PC-3 (cell line): ENCODE measurements at regions not wholly inside any gene's neighbourhood (a gene's known extent, or its start where the extent isn't known, plus 50 kb on each side); places are given as distances from the start of the nearest gene placed in this dataset.

Experiments
- ATAC-seq: fragments of 200-7000 bp; cut with Tn5 transposase; 2 replicates; pipeline ENCODE4 v1.9.1; 2020; ENCODE audit warnings: mild to moderate bottlenecking, moderate library complexity
- BruUV-seq: library from RNA; stranded (reverse); fragments of 400-500 nt; replicated peaks from 2 replicates; lab custom pipeline; 2021; lab: Mats Ljungman, UMichigan
- CTCF ChIA-PET: fragments of 300-600 bp; sonication (Branson Sonifier 250); formaldehyde crosslinking; loops from one replicate; lab custom pipeline; 2022; ENCODE audit warnings: antibody characterized with exemption; lab: Charles Lee
- POLR2A ChIA-PET: fragments of 300-600 bp; sonication (Branson Sonifier 250); formaldehyde crosslinking; loops from one replicate; lab custom pipeline; 2022; ENCODE audit warnings: antibody characterized with exemption; ENCODE audit not compliant: unreplicated experiment; lab: Charles Lee
- DNase-seq: peaks from one replicate; pipeline ENCODE4 v3.0.0-alpha.2; 2015
- H2AFZ ChIP-seq: fragments of 300-600 bp; sonication (generic); 2 replicates; pipeline ENCODE4 v1.6.0; 2016; ENCODE audit warnings: antibody characterized with exemption, low read length
- H3F3A ChIP-seq: fragments of 300-600 bp; sonication (generic); one replicate; pipeline ENCODE4 v1.6.0; 2017; ENCODE audit warnings: antibody characterized with exemption, low read length, control low read depth, mild to moderate bottlenecking; ENCODE audit not compliant: unreplicated experiment
- H3K27ac ChIP-seq: fragments of 300-600 bp; sonication (generic); 2 replicates; pipeline ENCODE4 v1.5.1; 2016; ENCODE audit warnings: mild to moderate bottlenecking, low read length
- H3K27me3 ChIP-seq: fragments of 300-600 bp; sonication (generic); 2 replicates; pipeline ENCODE4 v1.6.1; 2016; ENCODE audit warnings: low read length, mixed read lengths
- H3K36me3 ChIP-seq: fragments of 300-600 bp; sonication (generic); 2 replicates; pipeline ENCODE4 v1.6.1; 2016; ENCODE audit warnings: low read depth, mixed run types, low read length, mixed read lengths
- H3K4me1 ChIP-seq: fragments of 300-600 bp; sonication (generic); 2 replicates; pipeline ENCODE4 v1.5.1; 2016; ENCODE audit warnings: low read length; ENCODE audit not compliant: insufficient read depth
- H3K4me2 ChIP-seq: fragments of 300-600 bp; sonication (generic); 2 replicates; pipeline ENCODE4 v1.6.0; 2016; ENCODE audit warnings: low read length
- H3K4me3 ChIP-seq: fragments of 300-600 bp; sonication (generic); 2 replicates; pipeline ENCODE4 v1.5.1; 2016; ENCODE audit warnings: mild to moderate bottlenecking, low read length, mixed read lengths
- H3K79me2 ChIP-seq: fragments of 300-600 bp; sonication (generic); 2 replicates; pipeline ENCODE4 v1.6.1; 2017; ENCODE audit warnings: low read length, mixed read lengths
- H3K9ac ChIP-seq: fragments of 300-600 bp; sonication (generic); 2 replicates; pipeline ENCODE4 v1.6.0; 2016; ENCODE audit warnings: mild to moderate bottlenecking, low read length
- H3K9me2 ChIP-seq: fragments of 300-600 bp; sonication (generic); replicated peaks from 2 replicates; pipeline ENCODE4 v1.6.1; 2016; ENCODE audit warnings: mixed run types, low read length, mixed read lengths
- H3K9me3 ChIP-seq: fragments of 300-600 bp; sonication (generic); 2 replicates; pipeline ENCODE4 v1.6.1; 2016; ENCODE audit warnings: low read length, mixed read lengths
- H4K20me1 ChIP-seq: fragments of 300-600 bp; sonication (generic); 2 replicates; pipeline ENCODE4 v1.6.1; 2016; ENCODE audit warnings: low read length, mixed read lengths
- CTCF ChIP-seq: fragments of 300-600 bp; sonication (generic); conservative IDR thresholded peaks from 2 replicates; pipeline ENCODE4 v1.5.1; 2017; ENCODE audit warnings: antibody characterized with exemption, low read depth, mild to moderate bottlenecking, low read length
- EZH2 ChIP-seq: fragments of 300-600 bp; sonication (generic); IDR thresholded peaks from one replicate; pipeline ENCODE4 v1.6.1; 2017; ENCODE audit warnings: antibody characterized with exemption, mild to moderate bottlenecking, low read length; ENCODE audit not compliant: unreplicated experiment
- EZH2phosphoT487 ChIP-seq: fragments of 300-600 bp; sonication (generic); IDR thresholded peaks from 2 replicates; pipeline ENCODE4 v1.6.1; 2018; ENCODE audit warnings: mild to moderate bottlenecking, antibody characterized with exemption, low read length, borderline replicate concordance
- intact Hi-C: fragments of 100-400 bp; cut with micrococcal nuclease; formaldehyde crosslinking; loops from 2 replicates; pipeline ENCODE4 v1.9.0; 2023

- Histone ChIP-seq H3K4me1 (no peaks in the 10 kb centered on the region; the same call in 1 of the 2 replicates), H3K4me2 (no peak overlapping the region), H3F3A (no peaks in the 10 kb centered on the region), H3K9ac (no peak overlapping the region), H3K36me3 (no peaks in the 10 kb centered on the region), H3K79me2 (no peaks in the 10 kb centered on the region), H3K9me2 (no peaks in the 10 kb centered on the region), H3K27me3 (no peaks in the 10 kb centered on the region), H3K4me3 (no peak overlapping the region), H3K27ac (no peak overlapping the region), H4K20me1 (no peaks in the 10 kb centered on the region), H2AFZ (no peak overlapping the region), H3K9me3 (no peaks in the 10 kb centered on the region)
- BruUV-seq = no TSS peak
- ATAC-seq (no peak), DNase-seq (no peak)
- ChIA-PET POLR2A (no interaction called here), CTCF (interaction anchor here (0.5 kb wide), 1 partner anchor 274 kb away, joined by 3 read pairs; no protein-coding TSS in a partner anchor)
- intact Hi-C loops = no loop called here
- no peak for TF ChIP-seq EZH2phosphoT487
- TF ChIP-seq EZH2 = no peak
- no peak for TF ChIP-seq CTCF
These were observed 433.6 kb downstream of the CSNK1G3 start for GRCh38 chr5:123945548-123945947.

- CTCF ChIA-PET = no interaction called here
- H3K9ac ChIP-seq = no peak overlapping the region
- H3K4me2 ChIP-seq = no peak overlapping the region
- H3K9me2 ChIP-seq = no peaks in the 10 kb centered on the region
- no TSS peak for BruUV-seq
- no peak overlapping the region for H3K27ac ChIP-seq
- H3F3A ChIP-seq = no peaks in the 10 kb centered on the region
- no peaks in the 10 kb centered on the region for H3K79me2 ChIP-seq
- H2AFZ ChIP-seq = no peak overlapping the region
- H3K4me1 ChIP-seq = no peaks in the 10 kb centered on the region
- H3K4me3 ChIP-seq = no peak overlapping the region
- no peak for ATAC-seq
- no peaks in the 10 kb centered on the region for H3K9me3 ChIP-seq
- H4K20me1 ChIP-seq = no peaks in the 10 kb centered on the region
- no peak for DNase-seq
- no peaks in the 10 kb centered on the region for H3K36me3 ChIP-seq
- POLR2A ChIA-PET = no interaction called here
- TF ChIP-seq EZH2 = no peak
- intact Hi-C loops = no loop called here
- no peaks in the 10 kb centered on the region for H3K27me3 ChIP-seq
These were observed 431.2 kb downstream of the CSNK1G3 start for GRCh38 chr5:123943151-123943550.

GRCh38 chr5:123940416-123940815, 428.4 kb downstream of the CSNK1G3 start:
- Histone ChIP-seq H3K27ac (no peak overlapping the region), H3K9me3 (no peaks in the 10 kb centered on the region; the same call in 1 of the 2 replicates), H3K9me2 (no peaks in the 10 kb centered on the region), H3K79me2 (no peaks in the 10 kb centered on the region), H3F3A (no peaks in the 10 kb centered on the region), H3K4me2 (no peak overlapping the region), H4K20me1 (no peaks in the 10 kb centered on the region), H3K27me3 (no peaks in the 10 kb centered on the region), H3K4me1 (no peaks in the 10 kb centered on the region), H3K4me3 (no peak overlapping the region), H2AFZ (no peak overlapping the region), H3K36me3 (no peaks in the 10 kb centered on the region), H3K9ac (no peak overlapping the region)
- ChIA-PET POLR2A (no interaction called here), CTCF (no interaction called here)
- ATAC-seq = no peak
- TF ChIP-seq EZH2 (no peak), CTCF (no peak), EZH2phosphoT487 (no peak)
- intact Hi-C loops = no loop called here
- no TSS peak for BruUV-seq
- no peak for DNase-seq
